ENCODE measurements at regions not wholly inside any gene's neighbourhood (a gene's known extent, or its start where the extent isn't known, plus 50 kb on each side); places are given as distances from the start of the nearest gene placed in this dataset.

DNA sequence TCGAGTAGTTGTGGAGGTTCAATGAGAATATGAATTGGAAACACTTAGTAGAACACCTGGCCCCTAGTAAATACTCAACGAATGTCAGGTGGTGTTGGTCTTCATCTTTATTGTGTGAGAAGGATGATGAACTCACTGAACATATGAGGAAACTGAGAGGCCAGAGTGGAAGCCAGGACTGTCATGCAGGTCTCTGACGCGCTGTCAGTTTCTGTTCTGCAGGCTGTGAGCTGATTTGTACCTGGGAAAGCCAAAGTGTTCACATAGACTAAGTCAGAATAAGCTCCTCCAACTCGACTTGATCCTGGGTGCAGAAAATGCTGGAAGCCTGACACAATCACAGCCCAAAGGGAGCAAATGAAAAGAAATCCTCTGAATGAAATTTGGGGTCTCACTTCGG lies 222.2 kb downstream of the LY86 start:
- Histone ChIP-seq H3K36me3 (ENCODE audit: insufficient read depth, low read length) (no peaks in the 10 kb centered on the region), H3K27me3 (ENCODE audit: insufficient read depth, low read length, poor library complexity, severe bottlenecking) (no peaks in the 10 kb centered on the region), H3K4me1 (ENCODE audit: insufficient read depth, low read length) (peaks cover 5% of the 10 kb centered on the region), H3K27ac (ENCODE audit: low read depth, low read length) (no peak overlapping the region), H3K9me3 (ENCODE audit: low read length) (no peaks in the 10 kb centered on the region), H3K4me3 (ENCODE audit: low read length) (peak overlapping the region; percentile 49)
- POLR2A ChIA-PET, result no interaction called here
- DNase-seq, result peak in 1 of 5 donors; percentile 5
- Mint-ChIP-seq H3K27ac (peak overlapping the region in 6 of 8 donors; percentile 66 to 93 (median 91)), H3K4me3 (peak overlapping the region; percentile 86 to 93 (median 90)), H3K9me3 (no peaks in the 10 kb centered on the region), H3K36me3 (no peaks in the 10 kb centered on the region), H3K27me3 (peaks cover 9 to 32% of the 10 kb centered on the region in 2 donors), H3K4me1 (peaks cover 18 to 22% (median 19%) of the 10 kb centered on the region in 3 donors)
- CTCF ChIA-PET, result no interaction called here

DNA sequence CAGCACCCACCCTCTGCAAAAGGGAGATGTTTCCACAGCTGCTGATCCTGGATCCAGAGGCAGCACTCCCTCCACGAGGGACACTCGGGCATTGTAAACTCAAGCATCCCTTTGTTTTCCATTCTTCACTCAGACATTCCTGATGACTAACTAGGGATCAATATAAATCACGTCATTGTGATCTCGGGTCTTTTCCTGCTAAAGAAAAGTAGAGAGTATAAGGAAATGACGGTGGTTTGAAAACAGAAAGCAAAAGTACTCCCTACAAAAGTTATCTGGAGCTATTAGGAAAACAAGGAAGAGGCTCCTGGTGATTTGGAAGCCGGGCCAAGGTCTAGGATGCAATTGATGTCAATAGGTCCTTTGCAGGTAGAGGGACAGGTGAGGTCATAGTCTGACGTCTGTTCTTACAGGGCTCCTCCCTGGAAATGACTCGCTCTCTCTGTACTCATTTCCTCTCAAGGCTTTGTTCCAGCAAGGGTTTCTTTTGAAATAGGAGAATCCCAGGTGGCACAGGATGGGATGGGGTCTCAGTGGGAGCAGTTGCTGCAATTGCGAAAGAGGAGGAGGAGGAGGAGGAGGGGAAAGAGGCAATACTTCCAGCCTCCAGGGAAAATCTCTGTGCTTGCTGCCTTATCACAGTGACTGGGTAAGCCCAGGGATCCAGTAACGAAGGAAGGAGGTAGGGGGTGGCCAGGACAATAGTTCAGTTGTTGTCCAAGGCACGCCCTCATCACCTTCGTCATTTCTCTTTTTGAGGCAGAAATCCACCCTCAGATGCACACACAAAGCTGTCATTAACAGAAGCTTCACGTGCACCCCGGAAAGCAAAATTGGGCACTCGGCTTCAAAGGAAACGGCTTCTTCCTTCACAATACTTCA lies 222.8 kb downstream of the LY86 start:
- CTCF ChIA-PET, result no interaction called here
- H3K36me3 ChIP-seq (ENCODE audit: insufficient read depth, low read length), result no peaks in the 10 kb centered on the region
- H3K27ac ChIP-seq (ENCODE audit: low read depth, low read length), result peak overlapping the region; percentile 17
- no peaks in the 10 kb centered on the region for H3K9me3 Mint-ChIP-seq
- H3K4me1 ChIP-seq (ENCODE audit: insufficient read depth, low read length), result peaks cover 5% of the 10 kb centered on the region
- H3K4me3 ChIP-seq (ENCODE audit: low read length), result peak overlapping the region; percentile 49
- POLR2A ChIA-PET, result no interaction called here
- H3K27ac Mint-ChIP-seq, result peak overlapping the region in 6 of 8 donors; percentile 66 to 93 (median 91)
- peaks cover 18 to 22% (median 19%) of the 10 kb centered on the region in 3 donors for H3K4me1 Mint-ChIP-seq
- peak in 2 of 5 donors; percentile 21 to 69 for DNase-seq
- H3K27me3 Mint-ChIP-seq, result peaks cover 8 to 30% of the 10 kb centered on the region in 2 donors
- no peaks in the 10 kb centered on the region for H3K27me3 ChIP-seq (ENCODE audit: insufficient read depth, low read length, poor library complexity, severe bottlenecking)
- no peaks in the 10 kb centered on the region for H3K9me3 ChIP-seq (ENCODE audit: low read length)
- H3K4me3 Mint-ChIP-seq, result peak overlapping the region; percentile 86 to 93 (median 90)
- H3K36me3 Mint-ChIP-seq, result no peaks in the 10 kb centered on the region

DNA sequence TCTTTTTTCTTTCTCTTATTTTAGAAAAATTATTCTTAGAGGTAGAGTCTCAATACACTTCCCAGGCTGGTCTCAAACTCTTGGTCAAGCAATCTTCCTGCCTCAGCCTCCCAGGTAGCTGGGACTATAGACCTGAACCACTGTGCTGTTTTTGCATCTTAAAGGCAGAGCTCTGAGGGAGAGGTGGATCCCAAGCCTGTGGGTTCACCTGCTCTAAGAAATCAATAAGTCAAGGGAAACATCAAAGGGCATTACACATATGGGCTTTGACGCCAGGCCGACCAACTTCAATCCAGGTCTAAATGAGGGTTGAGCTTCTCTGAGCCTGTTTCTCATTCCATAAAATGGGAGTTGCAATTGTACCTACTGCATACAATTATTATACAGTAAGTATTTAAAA lies 223.9 kb downstream of the LY86 start:
- CTCF ChIA-PET, result no interaction called here
- no peaks in the 10 kb centered on the region for H3K9me3 ChIP-seq (ENCODE audit: low read length)
- Mint-ChIP-seq H3K27me3 (peaks cover 10 to 21% of the 10 kb centered on the region in 2 donors), H3K9me3 (no peaks in the 10 kb centered on the region), H3K4me3 (peak overlapping the region in 4 of 7 donors; percentile 45 to 93 (median 86)), H3K27ac (peak overlapping the region in 1 of 8 donors; percentile 56), H3K36me3 (no peaks in the 10 kb centered on the region), H3K4me1 (peaks cover 18 to 22% (median 19%) of the 10 kb centered on the region in 3 donors)
- no peak overlapping the region for H3K4me3 ChIP-seq (ENCODE audit: low read length)
- POLR2A ChIA-PET, result no interaction called here
- no peaks in the 10 kb centered on the region for H3K27me3 ChIP-seq (ENCODE audit: insufficient read depth, low read length, poor library complexity, severe bottlenecking)
- H3K4me1 ChIP-seq (ENCODE audit: insufficient read depth, low read length), result peaks cover 5% of the 10 kb centered on the region
- H3K36me3 ChIP-seq (ENCODE audit: insufficient read depth, low read length), result no peaks in the 10 kb centered on the region
- no peak for DNase-seq
- no peak overlapping the region for H3K27ac ChIP-seq (ENCODE audit: low read depth, low read length)

DNA sequence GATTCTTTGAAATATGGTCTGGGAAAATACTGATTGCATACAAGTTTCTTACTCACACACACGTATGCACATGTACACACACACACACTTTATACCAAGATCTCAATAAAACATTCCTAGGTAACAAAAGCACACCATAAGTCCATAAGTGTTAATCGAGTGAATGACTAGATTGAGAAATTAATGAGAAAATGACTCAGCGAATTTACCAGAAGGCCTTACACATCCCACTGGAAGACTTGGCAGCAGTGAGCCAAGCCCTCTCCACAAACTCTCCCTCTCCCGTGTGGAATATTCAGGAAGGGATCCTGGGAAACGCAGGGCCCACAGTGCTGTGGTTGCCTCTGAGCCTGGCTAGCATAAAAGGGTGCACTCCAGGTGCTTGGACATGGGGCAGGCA lies 227.2 kb downstream of the LY86 start:
- Mint-ChIP-seq H3K27me3 (peaks cover 8 to 11% of the 10 kb centered on the region in 2 donors), H3K27ac (no peak overlapping the region), H3K9me3 (no peaks in the 10 kb centered on the region), H3K36me3 (no peaks in the 10 kb centered on the region), H3K4me1 (peaks cover 14 to 18% (median 15%) of the 10 kb centered on the region in 3 donors), H3K4me3 (no peak overlapping the region)
- Histone ChIP-seq H3K27me3 (ENCODE audit: insufficient read depth, low read length, poor library complexity, severe bottlenecking) (no peaks in the 10 kb centered on the region), H3K27ac (ENCODE audit: low read depth, low read length) (no peak overlapping the region), H3K4me1 (ENCODE audit: insufficient read depth, low read length) (peaks cover 4% of the 10 kb centered on the region), H3K4me3 (ENCODE audit: low read length) (no peak overlapping the region), H3K36me3 (ENCODE audit: insufficient read depth, low read length) (no peaks in the 10 kb centered on the region), H3K9me3 (ENCODE audit: low read length) (no peaks in the 10 kb centered on the region)
- CTCF ChIA-PET, result no interaction called here
- POLR2A ChIA-PET, result no interaction called here
- DNase-seq, result no peak

DNA sequence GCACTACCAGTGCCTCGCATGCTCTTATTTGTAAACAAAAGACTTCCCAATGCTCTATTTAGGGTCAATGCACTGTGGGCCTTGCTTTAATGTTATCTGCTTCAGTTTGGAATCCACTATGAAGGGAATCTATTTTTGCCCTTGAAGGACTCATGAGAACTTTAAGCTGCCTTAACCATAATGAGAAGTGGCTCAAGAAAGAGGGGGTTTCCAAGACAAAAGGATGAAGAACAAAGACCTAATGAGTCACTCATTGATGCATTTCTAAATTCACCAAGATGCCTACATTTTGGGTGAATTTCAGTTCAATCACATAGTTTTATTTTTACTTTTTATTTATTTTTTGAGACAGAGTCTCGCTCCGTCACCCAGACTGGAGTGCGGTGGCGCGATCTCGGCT lies 228.2 kb downstream of the LY86 start:
- H3K4me1 ChIP-seq (ENCODE audit: insufficient read depth, low read length), result no peaks in the 10 kb centered on the region
- Mint-ChIP-seq H3K9me3 (no peaks in the 10 kb centered on the region), H3K27ac (no peak overlapping the region), H3K27me3 (peaks cover 8 to 11% of the 10 kb centered on the region in 2 donors), H3K4me1 (peaks cover 4 to 8% (median 5%) of the 10 kb centered on the region in 3 donors), H3K36me3 (no peaks in the 10 kb centered on the region), H3K4me3 (no peak overlapping the region)
- no peak for DNase-seq
- H3K9me3 ChIP-seq (ENCODE audit: low read length), result no peaks in the 10 kb centered on the region
- POLR2A ChIA-PET, result no interaction called here
- no peak overlapping the region for H3K27ac ChIP-seq (ENCODE audit: low read depth, low read length)
- H3K36me3 ChIP-seq (ENCODE audit: insufficient read depth, low read length), result no peaks in the 10 kb centered on the region
- no peaks in the 10 kb centered on the region for H3K27me3 ChIP-seq (ENCODE audit: insufficient read depth, low read length, poor library complexity, severe bottlenecking)
- H3K4me3 ChIP-seq (ENCODE audit: low read length), result no peak overlapping the region
- CTCF ChIA-PET, result no interaction called here

DNA sequence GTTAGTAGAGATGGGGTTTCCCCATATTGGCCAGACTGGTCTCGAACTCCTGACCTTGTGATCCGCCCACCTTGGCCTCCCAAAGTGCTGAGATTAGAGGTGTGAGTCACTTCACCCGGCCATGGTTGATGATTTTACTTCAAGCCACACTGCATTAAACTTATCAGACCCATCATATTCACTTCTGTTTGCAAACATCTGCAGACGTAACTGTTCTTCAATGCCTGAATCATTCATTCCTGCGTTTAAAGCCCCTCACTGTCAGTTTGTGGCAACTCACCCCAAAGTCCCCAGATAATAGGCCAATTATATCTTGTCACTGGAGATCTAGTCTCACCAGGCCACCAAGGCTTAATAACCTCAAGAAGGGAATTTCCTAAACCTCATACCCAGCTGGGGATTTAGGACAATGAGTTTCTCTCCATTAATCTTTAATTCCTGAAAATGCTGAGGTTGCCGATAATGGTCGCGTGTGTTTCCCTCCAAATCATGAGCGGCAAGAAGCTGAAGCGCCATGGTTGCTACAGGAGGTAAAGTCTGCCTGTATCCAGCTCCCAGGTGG lies 229.6 kb downstream of the LY86 start:
- H3K9me3 Mint-ChIP-seq, result no peaks in the 10 kb centered on the region
- H3K9me3 ChIP-seq (ENCODE audit: low read length), result no peaks in the 10 kb centered on the region
- no peaks in the 10 kb centered on the region for H3K4me1 Mint-ChIP-seq
- H3K4me3 ChIP-seq (ENCODE audit: low read length), result no peak overlapping the region
- no peaks in the 10 kb centered on the region for H3K4me1 ChIP-seq (ENCODE audit: insufficient read depth, low read length)
- no peak overlapping the region for H3K27ac ChIP-seq (ENCODE audit: low read depth, low read length)
- ChIA-PET CTCF (no interaction called here), POLR2A (interaction anchor here (0.7 kb wide), 1 partner anchor 47 kb away, joined by 6 read pairs; no protein-coding TSS in a partner anchor)
- H3K36me3 ChIP-seq (ENCODE audit: insufficient read depth, low read length), result no peaks in the 10 kb centered on the region
- no peak overlapping the region for H3K4me3 Mint-ChIP-seq
- H3K27me3 Mint-ChIP-seq, result peaks cover 8 to 11% of the 10 kb centered on the region in 2 donors
- H3K36me3 Mint-ChIP-seq, result no peaks in the 10 kb centered on the region
- no peaks in the 10 kb centered on the region for H3K27me3 ChIP-seq (ENCODE audit: insufficient read depth, low read length, poor library complexity, severe bottlenecking)
- DNase-seq, result no peak
- H3K27ac Mint-ChIP-seq, result no peak overlapping the region

DNA sequence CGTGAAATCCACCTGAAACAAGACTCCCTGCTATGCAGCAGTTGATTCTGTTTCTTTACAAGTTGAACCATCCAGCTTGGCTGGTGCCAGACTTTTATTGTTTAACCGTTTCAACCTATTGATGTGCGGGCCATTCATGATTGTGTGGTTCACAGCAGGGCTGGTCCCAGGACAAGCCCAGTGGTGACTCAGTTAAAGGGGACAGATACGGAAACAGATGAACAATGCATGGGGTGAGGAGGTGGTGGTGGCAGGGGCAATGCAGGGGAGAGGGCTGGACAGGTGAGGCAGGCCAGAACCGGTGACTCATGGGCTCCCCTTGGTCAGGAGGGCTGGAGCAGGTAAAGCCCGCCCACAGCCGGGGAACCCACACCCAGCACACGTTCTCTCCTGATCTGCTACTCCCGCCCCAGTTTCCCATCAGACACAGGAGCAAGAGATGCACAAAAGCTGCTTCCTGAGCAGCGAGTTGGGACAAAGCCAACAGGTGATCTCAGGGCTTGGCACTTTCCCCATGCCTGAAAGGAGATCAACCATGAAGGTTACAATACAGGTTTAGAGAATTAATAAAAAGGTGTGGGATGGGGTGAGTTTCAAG lies 232.2 kb downstream of the LY86 start:
- Mint-ChIP-seq H3K36me3 (no peaks in the 10 kb centered on the region), H3K27me3 (peaks cover 14 to 18% of the 10 kb centered on the region in 2 donors), H3K9me3 (no peaks in the 10 kb centered on the region), H3K4me1 (no peaks in the 10 kb centered on the region), H3K4me3 (no peak overlapping the region), H3K27ac (no peak overlapping the region)
- no peak overlapping the region for H3K4me3 ChIP-seq (ENCODE audit: low read length)
- no peak for DNase-seq
- POLR2A ChIA-PET, result no interaction called here
- H3K4me1 ChIP-seq (ENCODE audit: insufficient read depth, low read length), result no peaks in the 10 kb centered on the region
- no peaks in the 10 kb centered on the region for H3K27me3 ChIP-seq (ENCODE audit: insufficient read depth, low read length, poor library complexity, severe bottlenecking)
- no peaks in the 10 kb centered on the region for H3K36me3 ChIP-seq (ENCODE audit: insufficient read depth, low read length)
- no peak overlapping the region for H3K27ac ChIP-seq (ENCODE audit: low read depth, low read length)
- CTCF ChIA-PET, result no interaction called here
- H3K9me3 ChIP-seq (ENCODE audit: low read length), result no peaks in the 10 kb centered on the region

DNA sequence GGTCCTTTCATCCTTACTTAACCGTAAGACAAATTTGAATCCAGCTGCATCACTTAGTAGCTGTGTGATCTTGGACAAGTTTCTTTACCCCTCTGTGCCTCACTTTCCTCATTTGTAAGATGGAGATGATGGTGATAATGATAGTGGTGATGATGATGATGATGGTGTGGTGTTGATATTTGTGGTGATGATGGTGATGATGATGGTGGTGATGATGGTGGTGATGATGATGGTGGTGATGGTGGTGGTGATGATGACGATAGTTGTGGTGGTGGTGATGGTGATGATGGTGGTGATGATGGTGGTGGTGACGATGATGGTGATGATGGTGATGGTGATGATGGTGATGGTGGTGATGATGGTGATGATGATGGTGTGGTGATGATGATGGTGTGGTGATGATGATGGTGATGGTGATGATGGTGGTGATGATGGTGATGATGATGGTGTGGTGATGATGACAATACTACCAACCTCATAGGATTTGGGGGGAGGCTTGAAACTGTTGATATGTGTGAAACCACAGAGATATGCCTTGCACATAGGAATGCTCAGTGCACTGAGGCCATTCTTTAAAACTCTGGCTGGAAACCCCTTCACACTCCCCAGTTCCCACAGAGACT lies 233.2 kb downstream of the LY86 start:
- no peak overlapping the region for H3K27ac ChIP-seq (ENCODE audit: low read depth, low read length)
- H3K4me3 ChIP-seq (ENCODE audit: low read length), result no peak overlapping the region
- peaks cover 14 to 25% of the 10 kb centered on the region in 2 donors for H3K27me3 Mint-ChIP-seq
- H3K4me3 Mint-ChIP-seq, result no peak overlapping the region
- no peaks in the 10 kb centered on the region for H3K9me3 ChIP-seq (ENCODE audit: low read length)
- no peaks in the 10 kb centered on the region for H3K36me3 ChIP-seq (ENCODE audit: insufficient read depth, low read length)
- no peaks in the 10 kb centered on the region for H3K4me1 ChIP-seq (ENCODE audit: insufficient read depth, low read length)
- no peaks in the 10 kb centered on the region for H3K27me3 ChIP-seq (ENCODE audit: insufficient read depth, low read length, poor library complexity, severe bottlenecking)
- H3K36me3 Mint-ChIP-seq, result no peaks in the 10 kb centered on the region
- no peak overlapping the region for H3K27ac Mint-ChIP-seq
- CTCF ChIA-PET, result no interaction called here
- no peaks in the 10 kb centered on the region for H3K9me3 Mint-ChIP-seq
- no peak for DNase-seq
- H3K4me1 Mint-ChIP-seq, result no peaks in the 10 kb centered on the region
- POLR2A ChIA-PET, result interaction anchor here (0.6 kb wide), 1 partner anchor 9 kb away, joined by 3 read pairs; no protein-coding TSS in a partner anchor

All from CD8-positive, alpha-beta memory T cell (primary cell).